ENCODE measurements at regions not wholly inside any gene's neighbourhood (a gene's known extent, or its start where the extent isn't known, plus 50 kb on each side); places are given as distances from the start of the nearest gene placed in this dataset.

DNA sequence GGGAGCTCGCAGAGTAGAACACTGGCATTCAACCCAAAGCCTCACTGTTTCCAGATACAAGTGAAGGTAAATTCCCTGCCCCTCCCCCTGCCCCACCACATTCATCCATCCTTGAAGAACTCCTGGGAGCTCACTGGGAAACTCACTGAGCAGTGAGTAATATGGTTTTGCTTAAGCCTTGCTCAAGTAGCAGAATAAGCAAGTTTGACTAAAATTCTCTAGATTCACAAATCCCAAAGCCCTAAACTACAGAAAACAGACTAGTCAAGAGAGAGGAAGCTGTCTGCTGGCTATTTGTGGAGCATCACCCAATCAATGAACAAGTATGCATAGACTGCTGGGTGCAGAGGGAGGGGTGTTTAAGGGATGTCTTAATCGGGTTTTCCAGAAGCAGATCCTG, 82.1 kb downstream of the UNC5CL start:
- H3K4me3 Mint-ChIP-seq (ENCODE audit: low read depth) = no peak overlapping the region
- intact Hi-C loops (cut with micrococcal nuclease) = no loop called here

GRCh38 chr6:40955178-40955545, 83.9 kb downstream of the UNC5CL start:
- no peaks in the 10 kb centered on the region for H3K4me1 Mint-ChIP-seq (ENCODE audit: low read depth)
- DNase-seq (ENCODE audit: low spot score) = no peak
- no peaks in the 10 kb centered on the region for H3K36me3 Mint-ChIP-seq (ENCODE audit: low read depth)
- no peaks in the 10 kb centered on the region for H3K9me3 Mint-ChIP-seq
- H3K27ac Mint-ChIP-seq = no peak overlapping the region
- intact Hi-C loops (cut with micrococcal nuclease) = no loop called here
- H3K4me3 Mint-ChIP-seq (ENCODE audit: low read depth) = no peak overlapping the region
- H3K27me3 Mint-ChIP-seq (ENCODE audit: low read depth) = peaks cover 31% of the 10 kb centered on the region

More for the DNA sequence above, 82.1 kb downstream of the UNC5CL start:
- Mint-ChIP-seq H3K27ac (no peak overlapping the region), H3K27me3 (ENCODE audit: low read depth) (peaks cover 20% of the 10 kb centered on the region), H3K36me3 (ENCODE audit: low read depth) (no peaks in the 10 kb centered on the region), H3K9me3 (no peaks in the 10 kb centered on the region), H3K4me1 (ENCODE audit: low read depth) (peaks cover 4% of the 10 kb centered on the region)
- no peak for DNase-seq (ENCODE audit: low spot score)

DNA sequence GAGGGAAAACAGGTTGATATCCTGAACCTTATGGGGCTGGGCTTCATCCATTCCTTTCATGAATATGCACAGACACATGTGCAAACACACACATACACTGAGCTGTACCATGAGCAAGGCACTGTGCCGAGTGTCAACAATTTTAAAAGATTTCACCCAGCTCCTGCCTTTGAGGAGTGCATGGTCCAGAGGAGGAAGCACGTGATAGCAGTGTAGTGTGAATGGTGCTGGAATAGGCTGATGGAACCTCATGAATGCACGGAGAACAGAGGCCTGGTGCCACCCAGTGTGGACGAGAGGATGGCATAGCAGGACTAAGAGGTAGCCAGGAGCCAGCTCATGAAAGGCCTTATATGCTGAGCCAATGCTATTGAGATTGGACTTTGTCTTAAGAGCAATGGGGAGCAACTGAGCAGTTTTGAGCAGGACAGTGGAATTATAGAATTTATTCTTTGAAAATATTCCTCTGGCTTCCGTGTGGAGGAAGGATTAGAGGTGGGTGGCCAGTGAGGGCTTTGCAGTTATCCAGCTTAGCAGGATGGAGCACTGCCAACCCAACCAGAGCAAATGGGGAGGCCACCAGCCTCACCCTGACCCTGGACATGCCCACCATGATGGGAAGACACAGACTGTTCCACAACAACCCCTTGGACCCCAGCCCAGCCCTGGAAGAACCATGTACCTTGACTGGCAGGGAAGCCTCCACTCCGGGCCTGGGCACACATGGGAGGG, 84.4 kb downstream of the UNC5CL start:
- no peak overlapping the region for H3K27ac Mint-ChIP-seq
- no peaks in the 10 kb centered on the region for H3K9me3 Mint-ChIP-seq
- intact Hi-C loops (cut with micrococcal nuclease) = no loop called here
- H3K4me1 Mint-ChIP-seq (ENCODE audit: low read depth) = no peaks in the 10 kb centered on the region
- no peak for DNase-seq (ENCODE audit: low spot score)
- peaks cover 33% of the 10 kb centered on the region for H3K27me3 Mint-ChIP-seq (ENCODE audit: low read depth)
- H3K36me3 Mint-ChIP-seq (ENCODE audit: low read depth) = no peaks in the 10 kb centered on the region
- no peak overlapping the region for H3K4me3 Mint-ChIP-seq (ENCODE audit: low read depth)

DNA sequence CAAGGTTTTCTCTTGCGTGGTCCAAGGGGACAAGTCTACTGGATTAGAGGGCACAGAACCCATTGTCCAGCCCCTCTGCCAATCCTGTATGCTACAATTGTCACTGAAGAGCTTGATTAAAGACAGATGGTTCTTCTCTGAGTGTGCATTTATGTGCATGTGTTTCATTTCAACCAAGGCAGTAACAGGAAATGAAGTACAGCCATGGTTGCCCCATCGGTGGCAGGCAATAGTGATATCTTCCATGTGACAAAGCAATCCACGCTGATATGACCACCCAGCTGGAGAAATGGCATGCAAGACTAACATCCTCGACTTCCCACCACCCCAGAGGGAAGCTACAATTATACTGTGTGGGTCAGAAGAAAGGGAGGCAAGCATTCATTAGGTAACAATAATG, 85.5 kb downstream of the UNC5CL start:
- Mint-ChIP-seq H3K9me3 (no peaks in the 10 kb centered on the region), H3K4me1 (ENCODE audit: low read depth) (no peaks in the 10 kb centered on the region), H3K36me3 (ENCODE audit: low read depth) (no peaks in the 10 kb centered on the region), H3K27ac (no peak overlapping the region), H3K27me3 (ENCODE audit: low read depth) (peaks cover 37% of the 10 kb centered on the region), H3K4me3 (ENCODE audit: low read depth) (no peak overlapping the region)
- no peak for DNase-seq (ENCODE audit: low spot score)
- intact Hi-C loops (cut with micrococcal nuclease) = no loop called here

- H3K4me1 Mint-ChIP-seq (ENCODE audit: low read depth) = no peaks in the 10 kb centered on the region
- H3K27ac Mint-ChIP-seq = no peak overlapping the region
- H3K36me3 Mint-ChIP-seq (ENCODE audit: low read depth) = no peaks in the 10 kb centered on the region
- no peaks in the 10 kb centered on the region for H3K9me3 Mint-ChIP-seq
- intact Hi-C loops (cut with micrococcal nuclease) = no loop called here
- H3K27me3 Mint-ChIP-seq (ENCODE audit: low read depth) = peaks cover 31% of the 10 kb centered on the region
- H3K4me3 Mint-ChIP-seq (ENCODE audit: low read depth) = no peak overlapping the region
- DNase-seq (ENCODE audit: low spot score) = no peak
Observed at GRCh38 chr6:40950986-40951698, 87.9 kb downstream of the UNC5CL start.

GRCh38 chr6:40948570-40948969, 90.5 kb downstream of the UNC5CL start:
- Mint-ChIP-seq H3K27ac (no peak overlapping the region), H3K4me3 (ENCODE audit: low read depth) (no peak overlapping the region), H3K36me3 (ENCODE audit: low read depth) (no peaks in the 10 kb centered on the region), H3K9me3 (no peaks in the 10 kb centered on the region), H3K4me1 (ENCODE audit: low read depth) (no peaks in the 10 kb centered on the region), H3K27me3 (ENCODE audit: low read depth) (peaks cover 22% of the 10 kb centered on the region)
- intact Hi-C loops (cut with micrococcal nuclease) = no loop called here
- no peak for DNase-seq (ENCODE audit: low spot score)

- H3K9me3 Mint-ChIP-seq = no peaks in the 10 kb centered on the region
- no peak overlapping the region for H3K27ac Mint-ChIP-seq
- no peak overlapping the region for H3K4me3 Mint-ChIP-seq (ENCODE audit: low read depth)
- H3K27me3 Mint-ChIP-seq (ENCODE audit: low read depth) = peaks cover 21% of the 10 kb centered on the region
- H3K4me1 Mint-ChIP-seq (ENCODE audit: low read depth) = no peaks in the 10 kb centered on the region
- intact Hi-C loops (cut with micrococcal nuclease) = no loop called here
- H3K36me3 Mint-ChIP-seq (ENCODE audit: low read depth) = no peaks in the 10 kb centered on the region
- DNase-seq (ENCODE audit: low spot score) = no peak
Observed at GRCh38 chr6:40947876-40948526, 91.0 kb downstream of the UNC5CL start.

DNA sequence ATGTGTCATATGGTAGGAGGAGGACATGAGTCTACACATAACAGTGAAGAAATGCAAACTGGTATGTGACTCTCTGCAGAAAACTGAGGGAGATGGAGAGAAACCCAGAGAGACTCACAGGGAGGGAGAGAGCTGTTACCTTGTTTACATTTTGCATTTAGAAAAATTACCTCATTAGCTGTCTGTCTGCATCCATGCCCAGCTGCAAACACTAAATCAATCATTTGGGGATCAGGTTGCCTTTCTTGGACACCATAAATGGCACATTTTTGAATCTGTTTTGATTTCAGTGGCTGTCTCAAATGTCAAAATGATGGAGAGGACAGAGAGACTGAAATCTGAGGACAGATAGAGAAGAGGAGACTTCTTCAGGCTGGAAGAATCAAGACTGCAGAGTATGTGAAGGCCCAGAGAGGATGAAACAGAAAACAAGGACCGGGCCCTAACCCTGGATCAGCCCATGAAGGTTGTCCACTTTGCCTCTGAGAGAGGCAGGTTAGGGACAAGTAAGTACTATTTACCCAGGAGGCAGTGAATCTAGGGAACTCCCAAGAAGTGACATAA, 92.2 kb downstream of the UNC5CL start:
- peaks cover 21% of the 10 kb centered on the region for H3K27me3 Mint-ChIP-seq (ENCODE audit: low read depth)
- no peak for DNase-seq (ENCODE audit: low spot score)
- no peak overlapping the region for H3K4me3 Mint-ChIP-seq (ENCODE audit: low read depth)
- H3K9me3 Mint-ChIP-seq = no peaks in the 10 kb centered on the region
- H3K4me1 Mint-ChIP-seq (ENCODE audit: low read depth) = no peaks in the 10 kb centered on the region
- H3K27ac Mint-ChIP-seq = no peak overlapping the region
- H3K36me3 Mint-ChIP-seq (ENCODE audit: low read depth) = no peaks in the 10 kb centered on the region
- intact Hi-C loops (cut with micrococcal nuclease) = no loop called here

DNA sequence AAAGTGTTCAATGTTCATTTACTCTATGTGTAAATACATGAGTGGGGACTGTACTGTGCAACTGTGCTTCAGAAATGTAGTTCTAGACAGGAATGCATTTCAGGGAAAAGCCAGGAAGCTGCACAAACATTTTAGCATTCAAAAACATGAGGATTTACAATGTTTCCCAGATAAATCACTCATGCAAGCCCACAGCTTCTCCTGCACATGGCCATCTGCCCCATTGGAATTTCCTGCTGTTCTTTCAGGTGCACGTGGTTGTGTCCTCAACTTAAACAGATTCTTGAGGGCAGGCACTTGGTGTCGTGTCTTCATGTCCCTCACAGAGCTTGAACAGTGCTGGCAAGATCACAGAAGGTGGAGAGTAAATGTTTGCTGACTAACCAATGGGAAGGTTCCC, 101.5 kb downstream of the UNC5CL start:
- H3K27me3 Mint-ChIP-seq (ENCODE audit: low read depth) = peaks cover 18% of the 10 kb centered on the region
- H3K4me3 Mint-ChIP-seq (ENCODE audit: low read depth) = no peak overlapping the region
- H3K36me3 Mint-ChIP-seq (ENCODE audit: low read depth) = no peaks in the 10 kb centered on the region
- H3K27ac Mint-ChIP-seq = no peak overlapping the region
- DNase-seq (ENCODE audit: low spot score) = no peak
- intact Hi-C loops (cut with micrococcal nuclease) = no loop called here
- H3K4me1 Mint-ChIP-seq (ENCODE audit: low read depth) = no peaks in the 10 kb centered on the region
- no peaks in the 10 kb centered on the region for H3K9me3 Mint-ChIP-seq

DNA sequence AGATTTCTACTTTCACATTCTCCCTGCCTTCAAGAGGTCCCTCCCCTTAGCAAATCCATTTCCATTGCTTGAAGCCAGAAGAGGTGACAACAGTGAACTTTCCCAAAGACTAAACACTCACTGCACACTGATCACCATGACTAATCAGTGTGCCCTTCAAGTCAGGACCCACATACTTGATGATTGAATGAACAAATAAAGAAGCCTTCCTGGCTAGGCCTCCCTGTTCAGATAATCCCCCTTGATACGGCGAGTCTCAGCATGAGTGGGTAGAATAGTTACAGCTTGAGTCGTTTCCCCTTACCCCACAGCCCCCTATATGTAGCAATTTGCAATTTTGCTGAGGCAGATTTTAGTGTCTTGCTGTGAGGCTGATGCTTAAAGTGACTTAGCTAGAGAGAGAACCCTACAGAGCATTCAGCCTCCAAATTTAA, 102.2 kb downstream of the UNC5CL start:
- Mint-ChIP-seq H3K27me3 (ENCODE audit: low read depth) (peaks cover 16% of the 10 kb centered on the region), H3K4me1 (ENCODE audit: low read depth) (no peaks in the 10 kb centered on the region), H3K9me3 (no peaks in the 10 kb centered on the region), H3K4me3 (ENCODE audit: low read depth) (no peak overlapping the region), H3K27ac (no peak overlapping the region), H3K36me3 (ENCODE audit: low read depth) (no peaks in the 10 kb centered on the region)
- intact Hi-C loops (cut with micrococcal nuclease) = no loop called here
- no peak for DNase-seq (ENCODE audit: low spot score)

GRCh38 chr6:40933864-40934263, 105.2 kb downstream of the UNC5CL start:
- Mint-ChIP-seq H3K36me3 (ENCODE audit: low read depth) (no peaks in the 10 kb centered on the region), H3K9me3 (no peaks in the 10 kb centered on the region), H3K27ac (no peak overlapping the region)

GRCh38 chr6:40932953-40933352, 106.1 kb downstream of the UNC5CL start:
- Mint-ChIP-seq H3K27me3 (ENCODE audit: low read depth) (peaks cover 12% of the 10 kb centered on the region), H3K9me3 (no peaks in the 10 kb centered on the region), H3K27ac (no peak overlapping the region), H3K4me1 (ENCODE audit: low read depth) (no peaks in the 10 kb centered on the region), H3K4me3 (ENCODE audit: low read depth) (no peak overlapping the region), H3K36me3 (ENCODE audit: low read depth) (no peaks in the 10 kb centered on the region)
- intact Hi-C loops (cut with micrococcal nuclease) = no loop called here
- DNase-seq (ENCODE audit: low spot score) = no peak

More at GRCh38 chr6:40933864-40934263, 105.2 kb downstream of the UNC5CL start:
- intact Hi-C loops (cut with micrococcal nuclease) = no loop called here
- Mint-ChIP-seq H3K4me1 (ENCODE audit: low read depth) (no peaks in the 10 kb centered on the region), H3K27me3 (ENCODE audit: low read depth) (peaks cover 12% of the 10 kb centered on the region), H3K4me3 (ENCODE audit: low read depth) (no peak overlapping the region)
- DNase-seq (ENCODE audit: low spot score) = no peak

DNA sequence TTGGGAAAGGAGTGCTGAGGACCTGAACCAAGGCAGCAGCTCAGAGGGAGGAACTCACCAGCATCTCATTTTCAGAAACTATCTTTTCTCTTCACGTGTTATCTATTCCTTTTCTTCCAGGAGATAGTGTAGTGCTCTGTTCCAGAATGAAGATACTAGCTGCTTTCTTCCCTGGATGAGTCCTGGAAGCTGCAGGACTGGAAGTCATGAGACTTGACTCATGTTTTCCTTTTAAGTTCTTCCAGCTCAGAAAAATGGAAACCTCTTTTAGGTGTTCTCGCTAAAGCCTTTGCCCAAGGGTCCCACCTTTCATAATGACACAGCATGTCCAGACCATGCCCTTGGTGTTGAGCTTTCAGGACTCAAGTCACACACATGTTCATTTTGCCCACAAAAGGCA, 106.7 kb downstream of the UNC5CL start:
- no peaks in the 10 kb centered on the region for H3K9me3 Mint-ChIP-seq
- no peaks in the 10 kb centered on the region for H3K4me1 Mint-ChIP-seq (ENCODE audit: low read depth)
- H3K4me3 Mint-ChIP-seq (ENCODE audit: low read depth) = no peak overlapping the region
- H3K27ac Mint-ChIP-seq = no peak overlapping the region
- H3K27me3 Mint-ChIP-seq (ENCODE audit: low read depth) = peaks cover 12% of the 10 kb centered on the region
- no peaks in the 10 kb centered on the region for H3K36me3 Mint-ChIP-seq (ENCODE audit: low read depth)
- intact Hi-C loops (cut with micrococcal nuclease) = no loop called here
- DNase-seq (ENCODE audit: low spot score) = no peak

Data from activated T-helper 2 cell treated with anti-CD3 and anti-CD28 coated beads, Interferon-gamma antibody, Interleukin-2, Interleukin-4, amounts not matched to agents 10 μg/mL and 5 μg/mL and 100 μg/mL, durations not matched to agents 14 hours and 24 hours and 36 hours (primary cell).